ENCODE measurements at regions not wholly inside any gene's neighbourhood (a gene's known extent, or its start where the extent isn't known, plus 50 kb on each side); places are given as distances from the start of the nearest gene placed in this dataset.

- Histone ChIP-seq H3K4me1 (ENCODE audit: control insufficient read depth, extremely low read depth, insufficient read depth, low read length) (no peaks in the 10 kb centered on the region), H3K4me2 (ENCODE audit: insufficient read depth, low read length) (no peak overlapping the region), H2AFZ (ENCODE audit: low read depth, low read length) (no peak overlapping the region), H3K9me1 (replicated peaks; ENCODE audit: control insufficient read depth, extremely low read depth, insufficient read depth, low read length) (no peaks in the 10 kb centered on the region), H3K27ac (ENCODE audit: insufficient read depth, low read depth, low read length) (no peak overlapping the region), H3K9ac (replicated peaks; ENCODE audit: extremely low read depth, insufficient read depth, low read length) (no peak overlapping the region), H3K27me3 (ENCODE audit: control insufficient read depth in 2 of 2, insufficient read depth in 2 of 2, low read length in 2 of 2) (no peaks in the 10 kb centered on the region), H3K36me3 (ENCODE audit: control insufficient read depth in 2 of 2, extremely low read depth in 1 of 2, insufficient read depth in 2 of 2, low read length in 2 of 2) (no peaks in the 10 kb centered on the region), H4K20me1 (replicated peaks; ENCODE audit: control insufficient read depth, extremely low read depth, insufficient read depth, low read length) (no peaks in the 10 kb centered on the region), H3K4me3 (replicated peaks in 1 of 3; ENCODE audit: insufficient read depth in 1 of 3, low read depth in 1 of 3, low read length in 3 of 3) (no peak overlapping the region), H3K79me2 (ENCODE audit: control insufficient read depth, insufficient read depth, low read length) (no peaks in the 10 kb centered on the region), H3K9me3 (replicated peaks; ENCODE audit: control insufficient read depth, insufficient read depth, low read length) (no peaks in the 10 kb centered on the region)
- POLR2A ChIA-PET: no interaction called here
- intact Hi-C loops (cut with micrococcal nuclease) (no loop called here), dilution Hi-C loops (cut with MboI; ENCODE audit: extremely low pct_ligation_motif_present, low sequenced_read_pairs) (no loop called here)
- FAIRE-seq (no peak), DNase-seq (ENCODE audit: low read depth, low spot score) (peak; percentile 75)
- CTCF ChIA-PET: no interaction called here
- no TSS peak for BruUV-seq (replicated peaks)
- TF ChIP-seq POLR2AphosphoS5 (IDR thresholded peaks at IDR 0.05; ENCODE audit: insufficient read depth, low read depth, low read length) (no peak), POLR2A (IDR thresholded peaks at IDR 0.05; ENCODE audit: low read depth, low read length) (no peak), CTCF (IDR thresholded peaks at IDR 0.05; ENCODE audit: extremely low read depth in 1 of 2, insufficient read depth in 1 of 2, low read depth in 1 of 2, low read length in 2 of 2) (no peak), MYC (IDR thresholded peaks at IDR 0.05; ENCODE audit: low read depth, low read length) (no peak), EZH2 (IDR thresholded peaks at IDR 0.05; ENCODE audit: borderline replicate concordance, low read depth, low read length, severe bottlenecking) (no peak), MAX (IDR thresholded peaks at IDR 0.05; ENCODE audit: insufficient read depth, insufficient read length) (no peak), FOS (IDR thresholded peaks at IDR 0.05; ENCODE audit: borderline replicate concordance, insufficient read depth, low read length) (no peak), JUN (IDR thresholded peaks at IDR 0.05; ENCODE audit: borderline replicate concordance, insufficient read depth, insufficient read length, low read depth) (no peak), GATA2 (IDR thresholded peaks at IDR 0.05; ENCODE audit: insufficient read depth, insufficient read length, low read depth, low read length) (no peak)
Measured at GRCh38 chr9:28155067-28155466, 581.8 kb upstream of the C9orf72 start.
